ENCODE measurements at regions not wholly inside any gene's neighbourhood (a gene's known extent, or its start where the extent isn't known, plus 50 kb on each side); places are given as distances from the start of the nearest gene placed in this dataset.

DNA sequence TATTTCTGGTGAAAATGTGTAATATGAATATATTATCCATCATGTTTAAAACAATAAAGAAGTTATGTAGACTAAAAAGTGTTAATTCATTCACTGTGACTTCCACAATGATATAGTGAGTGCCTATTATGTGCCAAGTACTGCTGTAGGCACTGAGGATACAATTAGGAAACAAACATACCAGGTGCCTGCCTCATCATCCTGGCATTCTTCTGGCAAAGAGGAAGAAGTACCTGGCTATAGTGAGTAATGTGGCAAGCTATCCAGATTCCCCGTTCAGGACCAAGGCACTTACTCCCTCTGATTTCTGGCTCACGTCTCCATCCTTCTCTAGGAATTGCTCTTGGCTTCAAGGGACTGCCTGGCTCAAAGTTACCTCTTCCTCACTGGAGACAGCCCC is 77.5 kb upstream of the CLMP start:
- TF ChIP-seq RARB (CRISPR knock-in tag; IDR thresholded peaks at IDR 0.05) (no peak), CSDC2 (CRISPR knock-in tag; IDR thresholded peaks at IDR 0.05) (no peak), GLIS3 (CRISPR knock-in tag; IDR thresholded peaks at IDR 0.05) (no peak), ZFP3 (CRISPR knock-in tag; IDR thresholded peaks at IDR 0.05) (no peak), TOX (CRISPR knock-in tag; IDR thresholded peaks at IDR 0.05; ENCODE audit: borderline replicate concordance) (no peak)
